CD14-positive monocyte (primary cell): ENCODE measurements at regions not wholly inside any gene's neighbourhood (a gene's known extent, or its start where the extent isn't known, plus 50 kb on each side); places are given as distances from the start of the nearest gene placed in this dataset.

ENCODE experiments used
- DNase-seq, 3 donors: peaks; one replicate each; pipeline ENCODE4 v3.0.0-alpha.2; 2011 to 2022
- H2AFZ ChIP-seq: 2 replicates; pipeline ENCODE4 v1.6.0; 2012; ENCODE audit warnings: mild to moderate bottlenecking, low read depth, low read length, inconsistent platforms; ENCODE audit not compliant: insufficient read depth, poor library complexity, severe bottlenecking
- H3K27ac ChIP-seq, 2 donors: 1 replicate in 1 of 2; 2 replicates in 1 of 2; pipeline ENCODE4 v1.5.1; 2012 to 2013; ENCODE audit warnings: low read length in 2 of 2, control low read depth in 1 of 2, inconsistent platforms in 1 of 2, low read depth in 1 of 2, mild to moderate bottlenecking in 1 of 2
- H3K27me3 ChIP-seq, 2 donors: one replicate each; pipeline versions ENCODE4 v1.6.0 to v1.6.1; 2011 to 2013; ENCODE audit warnings: low read length in 2 of 2; ENCODE audit not compliant: control insufficient read depth in 2 of 2, insufficient read depth in 2 of 2
- H3K36me3 ChIP-seq, 2 donors: replicated peaks in 1 of 2; 1 replicate in 1 of 2; 2 replicates in 1 of 2; pipeline versions ENCODE4 v1.5.1 to v1.6.1; 2012 to 2013; ENCODE audit warnings: low read length in 2 of 2, control low read depth in 1 of 2, inconsistent platforms in 1 of 2, mild to moderate bottlenecking in 1 of 2; ENCODE audit not compliant: insufficient read depth in 2 of 2, control insufficient read depth in 1 of 2
- H3K4me1 ChIP-seq, 2 donors: 1 replicate in 1 of 2; 2 replicates in 1 of 2; pipeline versions ENCODE4 v1.5.1 to v1.6.1; 2012 to 2013; ENCODE audit warnings: low read length in 2 of 2, control low read depth in 1 of 2, inconsistent platforms in 1 of 2, mild to moderate bottlenecking in 1 of 2, moderate library complexity in 1 of 2; ENCODE audit not compliant: insufficient read depth in 2 of 2, control insufficient read depth in 1 of 2
- H3K4me2 ChIP-seq: replicated peaks from 2 replicates; pipeline ENCODE3; 2012; ENCODE audit warnings: low read length, moderate library complexity, mild to moderate bottlenecking; ENCODE audit not compliant: poor library complexity, severe bottlenecking; ENCODE audit errors: extremely low read depth
- H3K4me3 ChIP-seq, 3 experiments: fragments of 200-600 bp in 1 of 3; sonication (generic) in 1 of 3; replicated peaks in 1 of 3; 1 replicate in 2 of 3; 2 replicates in 1 of 3; pipeline ENCODE4 v1.5.1; 2011 to 2013; ENCODE audit warnings: low read length in 3 of 3, mild to moderate bottlenecking in 3 of 3, control low read depth in 2 of 3, low read depth in 2 of 3, inconsistent platforms in 1 of 3, moderate library complexity in 1 of 3
- H3K79me2 ChIP-seq: 2 replicates; pipeline ENCODE4 v1.6.0; 2012; ENCODE audit warnings: mild to moderate bottlenecking, control low read depth, inconsistent platforms, low read length, moderate library complexity; ENCODE audit not compliant: insufficient read depth
- H3K9ac ChIP-seq: 2 replicates; pipeline ENCODE4 v1.6.0; 2017; ENCODE audit warnings: low read length, mild to moderate bottlenecking; ENCODE audit not compliant: insufficient read depth, poor library complexity, severe bottlenecking
- H3K9me3 ChIP-seq, 2 donors: replicated peaks in 1 of 2; 1 replicate in 1 of 2; 2 replicates in 1 of 2; pipeline versions ENCODE4 v1.5.1 to v1.6.1; 2012 to 2013; ENCODE audit warnings: low read length in 2 of 2, control low read depth in 1 of 2; ENCODE audit not compliant: control insufficient read depth in 1 of 2, insufficient read depth in 1 of 2
- H4K20me1 ChIP-seq: 2 replicates; pipeline ENCODE4 v1.6.0; 2012; ENCODE audit warnings: mild to moderate bottlenecking, low read length, control low read depth, moderate library complexity; ENCODE audit not compliant: insufficient read depth
- H3K27ac Mint-ChIP-seq, 7 donors: one replicate each; pipeline ENCODE4 v1.8.0; 2020; ENCODE audit warnings: mild to moderate bottlenecking in 7 of 7, mixed read lengths in 7 of 7, moderate library complexity in 6 of 7, inconsistent platforms in 2 of 7
- H3K27me3 Mint-ChIP-seq, 3 donors: one replicate each; pipeline ENCODE4 v1.8.0; 2021 to 2022; ENCODE audit warnings: low read depth in 3 of 3, mild to moderate bottlenecking in 3 of 3, mixed read lengths in 3 of 3, moderate library complexity in 3 of 3, inconsistent platforms in 1 of 3
- H3K36me3 Mint-ChIP-seq, 2 donors: one replicate each; pipeline ENCODE4 v1.8.0; 2020; ENCODE audit warnings: mixed read lengths in 2 of 2, inconsistent platforms in 1 of 2, mild to moderate bottlenecking in 1 of 2
- H3K4me1 Mint-ChIP-seq: one replicate; pipeline ENCODE4 v1.8.0; 2020; ENCODE audit warnings: mild to moderate bottlenecking, mixed read lengths
- H3K4me3 Mint-ChIP-seq, 2 donors: one replicate each; pipeline ENCODE4 v1.8.0; 2020; ENCODE audit warnings: mild to moderate bottlenecking in 2 of 2, mixed read lengths in 2 of 2, moderate library complexity in 1 of 2
- H3K9me3 Mint-ChIP-seq, 7 donors: one replicate each; pipeline ENCODE4 v1.8.0; 2020 to 2022; ENCODE audit warnings: mixed read lengths in 7 of 7, mild to moderate bottlenecking in 6 of 7, moderate library complexity in 6 of 7, inconsistent platforms in 2 of 7
- WGBS: methylation state at CpG from one replicate; pipeline ENCODE4 v1.1.5; 2013; ENCODE audit warnings: missing lambda C conversion rate; ENCODE audit not compliant: insufficient coverage; 5-methylcytosine and 5-hydroxymethylcytosine counted together
- intact Hi-C, 2 donors: fragments of 100-400 bp; cut with micrococcal nuclease; formaldehyde crosslinking; loops; one replicate each; pipeline versions ENCODE4 v1.15.0 to v1.15.1; 2023
- TF ChIP-seq, protein P1 (sequence below): fragments of 200-600 bp; IDR thresholded peaks from one replicate; pipeline ENCODE4 v1.8.0; 2022; ENCODE audit warnings: antibody characterized with exemption, mild to moderate bottlenecking

DNA sequence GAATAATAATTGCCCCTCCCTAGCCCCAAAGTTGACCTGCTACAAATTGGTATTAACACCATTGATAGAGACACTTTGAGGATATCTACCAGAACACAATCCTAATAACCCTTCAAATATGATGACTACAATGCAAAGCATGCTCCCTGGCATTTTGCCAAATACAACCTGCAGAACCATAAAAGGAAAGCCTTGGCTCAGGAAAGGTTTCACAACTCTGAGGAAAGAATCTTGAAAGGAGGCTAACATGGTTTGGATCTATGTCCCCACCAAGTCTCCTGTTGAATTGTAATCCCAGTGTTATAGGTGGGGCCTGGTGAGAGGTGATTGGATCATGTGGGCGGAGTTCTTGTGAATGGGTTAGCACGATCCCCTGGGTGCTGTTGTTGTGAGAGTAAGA is 140.4 kb upstream of the ARHGAP42 start:
- Histone ChIP-seq H3K9me3 (no peaks in the 10 kb centered on the region), H3K27ac (no peak overlapping the region), H3K79me2 (no peaks in the 10 kb centered on the region), H2AFZ (no peak overlapping the region), H3K27me3 (no peaks in the 10 kb centered on the region), H3K36me3 (no peaks in the 10 kb centered on the region), H3K9ac (no peak overlapping the region), H3K4me3 (no peak overlapping the region), H3K4me2 (no peak overlapping the region), H3K4me1 (no peaks in the 10 kb centered on the region), H4K20me1 (no peaks in the 10 kb centered on the region)
- H3K9me3 Mint-ChIP-seq = peaks cover 0 to 2% (median 0%) of the 10 kb centered on the region in 7 donors
- WGBS = 100% methylated on average over 1 of the region's 2 CpGs
- peaks cover 0 to 3% (median 0%) of the 10 kb centered on the region in 3 donors for H3K27me3 Mint-ChIP-seq
- no peak overlapping the region for H3K27ac Mint-ChIP-seq
- no peak for DNase-seq
- no peaks in the 10 kb centered on the region for H3K4me1 Mint-ChIP-seq
- no peaks in the 10 kb centered on the region for H3K36me3 Mint-ChIP-seq
- no peak overlapping the region for H3K4me3 Mint-ChIP-seq
- TF ChIP-seq, protein P1, sequence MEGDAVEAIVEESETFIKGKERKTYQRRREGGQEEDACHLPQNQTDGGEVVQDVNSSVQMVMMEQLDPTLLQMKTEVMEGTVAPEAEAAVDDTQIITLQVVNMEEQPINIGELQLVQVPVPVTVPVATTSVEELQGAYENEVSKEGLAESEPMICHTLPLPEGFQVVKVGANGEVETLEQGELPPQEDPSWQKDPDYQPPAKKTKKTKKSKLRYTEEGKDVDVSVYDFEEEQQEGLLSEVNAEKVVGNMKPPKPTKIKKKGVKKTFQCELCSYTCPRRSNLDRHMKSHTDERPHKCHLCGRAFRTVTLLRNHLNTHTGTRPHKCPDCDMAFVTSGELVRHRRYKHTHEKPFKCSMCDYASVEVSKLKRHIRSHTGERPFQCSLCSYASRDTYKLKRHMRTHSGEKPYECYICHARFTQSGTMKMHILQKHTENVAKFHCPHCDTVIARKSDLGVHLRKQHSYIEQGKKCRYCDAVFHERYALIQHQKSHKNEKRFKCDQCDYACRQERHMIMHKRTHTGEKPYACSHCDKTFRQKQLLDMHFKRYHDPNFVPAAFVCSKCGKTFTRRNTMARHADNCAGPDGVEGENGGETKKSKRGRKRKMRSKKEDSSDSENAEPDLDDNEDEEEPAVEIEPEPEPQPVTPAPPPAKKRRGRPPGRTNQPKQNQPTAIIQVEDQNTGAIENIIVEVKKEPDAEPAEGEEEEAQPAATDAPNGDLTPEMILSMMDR = no peak
- intact Hi-C loops = no loop called here

DNA sequence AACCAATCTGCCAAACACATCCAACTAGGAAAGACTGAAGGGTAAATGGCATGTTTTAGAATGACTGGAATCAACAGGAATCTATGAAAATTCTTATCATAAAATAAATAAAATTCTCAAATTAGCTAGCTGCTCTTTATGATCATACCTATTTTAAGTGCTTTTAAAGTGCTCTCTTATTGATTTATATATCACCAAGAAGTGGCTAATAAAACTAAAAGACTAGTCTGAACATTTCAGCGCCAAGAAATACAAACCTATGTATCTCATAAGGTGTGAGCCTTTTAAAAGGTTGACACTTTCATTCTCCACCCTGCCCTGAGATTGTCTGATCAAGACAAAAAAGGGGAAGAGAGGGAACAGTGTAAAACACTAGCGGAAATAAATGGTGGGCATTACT is 136.8 kb upstream of the ARHGAP42 start:
- TF ChIP-seq, protein P1 = no peak
- H3K27ac Mint-ChIP-seq = no peak overlapping the region
- Histone ChIP-seq H3K79me2 (no peaks in the 10 kb centered on the region), H4K20me1 (no peaks in the 10 kb centered on the region), H3K9me3 (no peaks in the 10 kb centered on the region), H3K4me2 (no peak overlapping the region), H2AFZ (no peak overlapping the region), H3K27ac (no peak overlapping the region), H3K4me1 (no peaks in the 10 kb centered on the region), H3K4me3 (no peak overlapping the region), H3K27me3 (no peaks in the 10 kb centered on the region), H3K36me3 (no peaks in the 10 kb centered on the region), H3K9ac (no peak overlapping the region)
- H3K9me3 Mint-ChIP-seq = peaks cover 0 to 2% (median 0%) of the 10 kb centered on the region in 7 donors
- no peak overlapping the region for H3K4me3 Mint-ChIP-seq
- WGBS = no CpG with 5 or more reads among the region's 2 CpGs
- peaks cover 0 to 3% (median 0%) of the 10 kb centered on the region in 3 donors for H3K27me3 Mint-ChIP-seq
- H3K36me3 Mint-ChIP-seq = no peaks in the 10 kb centered on the region
- DNase-seq = no peak
- intact Hi-C loops = no loop called here
- no peaks in the 10 kb centered on the region for H3K4me1 Mint-ChIP-seq
